Ammon's horn (tissue), 1 donor: ENCODE measurements at regions not wholly inside any gene's neighbourhood (a gene's known extent, or its start where the extent isn't known, plus 50 kb on each side); places are given as distances from the start of the nearest gene placed in this dataset.

Experiments used
- DNase-seq: peaks from one replicate; pipeline ENCODE4 v3.0.0-alpha.2; 2016; ENCODE audit warnings: low spot score

DNA sequence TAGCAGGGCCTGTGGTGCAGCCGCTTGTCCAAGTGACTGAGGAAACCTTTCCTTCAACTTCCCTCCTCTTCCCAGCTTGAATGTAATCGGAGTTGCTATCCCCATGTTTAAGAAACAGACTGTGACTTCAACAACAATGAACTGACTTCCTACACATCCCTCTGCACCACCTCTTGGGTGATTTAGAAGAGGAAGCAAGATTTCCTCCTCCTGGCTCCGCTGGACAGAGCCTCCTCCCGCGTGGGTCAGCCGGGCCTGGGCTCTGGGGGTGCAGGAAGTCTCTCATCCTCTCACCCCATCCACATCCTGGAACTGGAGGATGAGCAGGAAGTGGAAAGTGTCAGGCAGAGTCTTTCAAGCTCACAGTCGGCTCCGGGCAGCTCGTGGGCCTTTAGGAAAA lies 84.3 kb downstream of the GATA6 start:
- DNase-seq = no peak

DNA sequence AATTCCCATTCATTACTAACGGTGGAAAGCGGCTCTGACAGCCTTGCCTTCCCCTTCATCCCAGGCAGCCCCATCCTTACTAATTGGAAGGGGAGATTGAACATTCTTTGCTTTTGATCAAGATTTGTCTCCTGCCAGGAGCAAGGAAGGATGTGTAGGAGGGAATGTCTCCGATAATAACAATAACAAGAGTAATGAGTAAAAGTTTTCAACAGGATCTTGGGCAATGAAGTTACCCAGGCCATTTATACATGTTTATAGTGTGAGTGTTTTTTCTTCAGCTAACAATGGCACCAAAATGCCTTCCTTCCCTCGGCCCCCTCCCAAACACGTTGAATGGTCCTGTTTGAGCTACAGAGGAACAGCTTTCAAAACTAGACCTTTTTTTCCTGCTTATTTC lies 83.8 kb downstream of the GATA6 start:
- DNase-seq = no peak
